Neuronal stem cell (in vitro differentiated cells): ENCODE measurements at regions not wholly inside any gene's neighbourhood (a gene's known extent, or its start where the extent isn't known, plus 50 kb on each side); places are given as distances from the start of the nearest gene placed in this dataset.

Experiments used
- DNase-seq: peaks from one replicate; pipeline ENCODE4 v3.0.0-alpha.2; 2013; ENCODE audit warnings: low spot score
- H2AFZ ChIP-seq: one replicate; pipeline ENCODE4 v1.6.1; 2013; ENCODE audit warnings: mild to moderate bottlenecking, low read length, inconsistent platforms
- H2AK5ac ChIP-seq: 2 replicates; pipeline ENCODE4 v1.6.1; 2013; ENCODE audit warnings: low read depth, mild to moderate bottlenecking, inconsistent platforms, low read length, moderate library complexity, mixed read lengths
- H2BK120ac ChIP-seq: 2 replicates; pipeline ENCODE4 v1.6.1; 2013; ENCODE audit warnings: low read depth, mild to moderate bottlenecking, inconsistent platforms, low read length, moderate library complexity, mixed read lengths
- H2BK12ac ChIP-seq: one replicate; pipeline ENCODE4 v1.6.1; 2013; ENCODE audit warnings: low read length, inconsistent platforms
- H2BK15ac ChIP-seq: 2 replicates; pipeline ENCODE4 v1.6.1; 2013; ENCODE audit warnings: mild to moderate bottlenecking, low read length, inconsistent platforms, mixed read lengths
- H2BK5ac ChIP-seq: one replicate; pipeline ENCODE4 v1.6.1; 2013; ENCODE audit warnings: inconsistent platforms, mild to moderate bottlenecking, low read length, moderate library complexity
- H3K14ac ChIP-seq: one replicate; pipeline ENCODE4 v1.6.1; 2013; ENCODE audit warnings: low read length, inconsistent platforms
- H3K18ac ChIP-seq: 2 replicates; pipeline ENCODE4 v1.6.1; 2013; ENCODE audit warnings: low read length, inconsistent platforms
- H3K23ac ChIP-seq: 2 replicates; pipeline ENCODE4 v1.6.1; 2013; ENCODE audit warnings: low read depth, mild to moderate bottlenecking, mixed read lengths, low read length, inconsistent platforms; ENCODE audit not compliant: poor library complexity
- H3K27ac ChIP-seq: replicated peaks from 3 replicates; pipeline ENCODE4 v1.5.1; 2013; ENCODE audit warnings: low read length, inconsistent platforms
- H3K27me3 ChIP-seq, 3 experiments: 2 replicates each; pipeline ENCODE4 v1.6.1; 2013; ENCODE audit warnings: low read length in 3 of 3, mild to moderate bottlenecking in 2 of 3, inconsistent platforms in 1 of 3, low read depth in 1 of 3, mixed read lengths in 1 of 3, moderate library complexity in 1 of 3; ENCODE audit not compliant: control insufficient read depth in 3 of 3, insufficient read depth in 3 of 3
- H3K36me3 ChIP-seq, 2 donors: replicated peaks in 1 of 2; 2 replicates each; pipeline ENCODE4 v1.6.1; 2013; ENCODE audit warnings: low read length in 2 of 2; ENCODE audit not compliant: control insufficient read depth in 2 of 2, insufficient read depth in 2 of 2
- H3K4ac ChIP-seq: 2 replicates; pipeline ENCODE4 v1.6.1; 2013; ENCODE audit warnings: inconsistent platforms, mild to moderate bottlenecking, low read length, moderate library complexity
- H3K4me1 ChIP-seq, 2 donors: 1 replicate in 1 of 2; 2 replicates in 1 of 2; pipeline ENCODE4 v1.6.1; 2013; ENCODE audit warnings: low read length in 2 of 2, low read depth in 1 of 2; ENCODE audit not compliant: control insufficient read depth in 2 of 2, insufficient read depth in 1 of 2
- H3K4me2 ChIP-seq: one replicate; pipeline ENCODE4 v1.6.1; 2013; ENCODE audit warnings: mild to moderate bottlenecking, low read length, inconsistent platforms; ENCODE audit not compliant: insufficient read depth, poor library complexity, severe bottlenecking
- H3K4me3 ChIP-seq, 2 donors: 2 replicates each; pipeline ENCODE4 v1.5.1; 2013; ENCODE audit warnings: low read length in 2 of 2, mild to moderate bottlenecking in 2 of 2, inconsistent platforms in 1 of 2, moderate library complexity in 1 of 2
- H3K79me1 ChIP-seq: one replicate; pipeline ENCODE4 v1.6.1; 2013; ENCODE audit warnings: low read depth, mild to moderate bottlenecking, inconsistent platforms, low read length, moderate library complexity
- H3K9ac ChIP-seq: one replicate; pipeline ENCODE4 v1.6.1; 2013; ENCODE audit warnings: mild to moderate bottlenecking, low read depth, low read length, inconsistent platforms; ENCODE audit not compliant: poor library complexity
- H3K9me3 ChIP-seq, 2 donors: replicated peaks in 1 of 2; 2 replicates each; pipeline versions ENCODE3 to v1.6.1; 2013; ENCODE audit warnings: low read length in 2 of 2, mild to moderate bottlenecking in 2 of 2, inconsistent platforms in 1 of 2, low read depth in 1 of 2, mixed read lengths in 1 of 2, moderate library complexity in 1 of 2; ENCODE audit not compliant: control insufficient read depth in 2 of 2, insufficient read depth in 1 of 2
- H4K8ac ChIP-seq: one replicate; pipeline ENCODE4 v1.6.1; 2013; ENCODE audit warnings: low read depth, mild to moderate bottlenecking, inconsistent platforms, low read length, moderate library complexity
- H4K91ac ChIP-seq: one replicate; pipeline ENCODE4 v1.6.1; 2013; ENCODE audit warnings: low read length, low read depth, mild to moderate bottlenecking, inconsistent platforms; ENCODE audit not compliant: poor library complexity
- WGBS, 2 donors: extraction: QIAGEN DNeasy Blood & Tissue Kit; methylation state at CpG; one replicate each; pipeline ENCODE4 v1.1.7; 2013; ENCODE audit warnings: missing lambda C conversion rate in 2 of 2, mixed read lengths in 1 of 2; ENCODE audit not compliant: insufficient read length in 2 of 2, insufficient replicate concordance in 1 of 2; ENCODE audit errors: extremely low coverage in 2 of 2; 5-methylcytosine and 5-hydroxymethylcytosine counted together

- Histone ChIP-seq H3K18ac (no peak overlapping the region), H3K23ac (no peak overlapping the region), H2AK5ac (no peak overlapping the region), H3K4me2 (no peak overlapping the region), H4K8ac (no peak overlapping the region), H3K4ac (no peak overlapping the region), H4K91ac (no peak overlapping the region), H3K4me1 (peaks cover 0 to 8% of the 10 kb centered on the region in 2 donors), H3K9me3 (peaks cover 0 to 7% of the 10 kb centered on the region in 2 donors), H2BK12ac (no peak overlapping the region), H3K27ac (no peak overlapping the region), H3K36me3 (no peaks in the 10 kb centered on the region), H3K79me1 (no peaks in the 10 kb centered on the region), H3K27me3 (no peaks in the 10 kb centered on the region), H3K14ac (no peak overlapping the region), H2BK15ac (no peak overlapping the region), H2AFZ (peak overlapping the region; percentile 56), H3K9ac (no peak overlapping the region), H3K4me3 (no peak overlapping the region), H2BK120ac (no peak overlapping the region), H2BK5ac (no peak overlapping the region)
- WGBS, 2 donors: no CpG with 5 or more reads among the region's 5 CpGs
- no peak for DNase-seq
Measured at GRCh38 chr13:75050419-75051046, 431.4 kb downstream of the TBC1D4 start.

- Histone ChIP-seq H3K27me3 (no peaks in the 10 kb centered on the region), H3K9ac (no peak overlapping the region), H3K4ac (no peak overlapping the region), H4K91ac (no peak overlapping the region), H3K36me3 (no peaks in the 10 kb centered on the region), H3K4me3 (no peak overlapping the region), H3K9me3 (peaks cover 0 to 4% of the 10 kb centered on the region in 2 donors), H2AFZ (peak overlapping the region; percentile 56), H3K14ac (no peak overlapping the region), H3K27ac (no peak overlapping the region), H2BK12ac (no peak overlapping the region), H3K79me1 (no peaks in the 10 kb centered on the region), H2BK120ac (no peak overlapping the region), H3K18ac (no peak overlapping the region), H4K8ac (no peak overlapping the region), H3K23ac (no peak overlapping the region), H3K4me1 (peaks cover 0 to 8% of the 10 kb centered on the region in 2 donors), H2AK5ac (no peak overlapping the region), H2BK5ac (no peak overlapping the region), H2BK15ac (no peak overlapping the region), H3K4me2 (no peak overlapping the region)
- DNase-seq: no peak
- WGBS, 2 donors: no CpG with 5 or more reads among the region's 3 CpGs
Measured at GRCh38 chr13:75049735-75050335, 432.1 kb downstream of the TBC1D4 start.

GRCh38 chr13:75042807-75043206 is 439.2 kb downstream of the TBC1D4 start:
- DNase-seq: no peak
- Histone ChIP-seq H3K4me2 (no peak overlapping the region), H3K4me1 (peaks cover 0 to 4% of the 10 kb centered on the region in 2 donors), H3K36me3 (no peaks in the 10 kb centered on the region), H3K4ac (no peak overlapping the region), H2AK5ac (no peak overlapping the region), H2BK12ac (no peak overlapping the region), H3K9me3 (peaks cover 0 to 10% of the 10 kb centered on the region in 2 donors), H3K23ac (no peak overlapping the region), H2BK5ac (no peak overlapping the region), H3K14ac (no peak overlapping the region), H3K4me3 (no peak overlapping the region), H3K27me3 (no peaks in the 10 kb centered on the region), H2AFZ (no peak overlapping the region), H3K27ac (no peak overlapping the region), H3K79me1 (no peaks in the 10 kb centered on the region), H4K91ac (no peak overlapping the region), H3K18ac (no peak overlapping the region), H2BK120ac (no peak overlapping the region), H4K8ac (no peak overlapping the region), H2BK15ac (no peak overlapping the region), H3K9ac (no peak overlapping the region)
- WGBS, 2 donors: no CpG with 5 or more reads among the region's 1 CpG

- Histone ChIP-seq H3K4me3 (no peak overlapping the region), H2BK15ac (no peak overlapping the region), H3K27me3 (no peaks in the 10 kb centered on the region), H4K91ac (no peak overlapping the region), H3K18ac (no peak overlapping the region), H2BK120ac (no peak overlapping the region), H3K9me3 (peaks cover 0 to 24% of the 10 kb centered on the region in 2 donors), H3K23ac (no peak overlapping the region), H3K27ac (no peak overlapping the region), H2BK12ac (no peak overlapping the region), H3K79me1 (no peaks in the 10 kb centered on the region), H2AFZ (peak overlapping the region; percentile 27), H3K4me2 (no peak overlapping the region), H3K14ac (no peak overlapping the region), H3K4ac (no peak overlapping the region), H2BK5ac (no peak overlapping the region), H4K8ac (no peak overlapping the region), H3K4me1 (peaks cover 0 to 4% of the 10 kb centered on the region in 2 donors), H3K9ac (no peak overlapping the region), H2AK5ac (no peak overlapping the region), H3K36me3 (no peaks in the 10 kb centered on the region)
- no CpG with 5 or more reads among the region's 1 CpG for WGBS, 2 donors
- DNase-seq: no peak
Measured at GRCh38 chr13:75038393-75039113, 443.4 kb downstream of the TBC1D4 start.
